HG03571 (cell line): ENCODE measurements at regions not wholly inside any gene's neighbourhood (a gene's known extent, or its start where the extent isn't known, plus 50 kb on each side); places are given as distances from the start of the nearest gene placed in this dataset.
"Not testable (repeated sequence)": the region's sequence is repeated elsewhere in the genome, so short reads cannot be mapped to it uniquely, and the experiment has no call there.

Experiments used
- ATAC-seq: cut with Tn5 transposase; IDR thresholded peaks from one replicate; pipeline ENCODE4 v1.9.1; 2021; ENCODE audit not compliant: unreplicated experiment

DNA sequence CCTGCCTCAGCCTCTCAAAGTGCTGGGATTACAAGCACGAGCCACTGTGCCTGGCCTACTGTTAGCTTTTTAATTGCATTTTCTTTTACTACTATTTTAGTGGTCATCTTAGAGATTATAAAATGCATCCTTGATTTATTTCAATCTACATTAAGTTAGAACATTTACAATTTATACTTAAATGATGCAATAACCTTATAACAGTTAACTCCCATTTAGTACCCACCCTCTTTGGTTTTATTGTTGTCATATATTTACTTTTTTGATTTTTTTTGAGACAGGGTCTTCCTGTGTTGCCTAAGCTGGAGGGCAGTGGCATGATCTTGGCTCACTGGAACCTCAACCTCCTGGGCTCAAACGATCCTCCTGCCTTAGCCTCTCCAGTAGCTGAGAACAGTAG lies 77.3 kb downstream of the PPCDC start:
- no peak for ATAC-seq

DNA sequence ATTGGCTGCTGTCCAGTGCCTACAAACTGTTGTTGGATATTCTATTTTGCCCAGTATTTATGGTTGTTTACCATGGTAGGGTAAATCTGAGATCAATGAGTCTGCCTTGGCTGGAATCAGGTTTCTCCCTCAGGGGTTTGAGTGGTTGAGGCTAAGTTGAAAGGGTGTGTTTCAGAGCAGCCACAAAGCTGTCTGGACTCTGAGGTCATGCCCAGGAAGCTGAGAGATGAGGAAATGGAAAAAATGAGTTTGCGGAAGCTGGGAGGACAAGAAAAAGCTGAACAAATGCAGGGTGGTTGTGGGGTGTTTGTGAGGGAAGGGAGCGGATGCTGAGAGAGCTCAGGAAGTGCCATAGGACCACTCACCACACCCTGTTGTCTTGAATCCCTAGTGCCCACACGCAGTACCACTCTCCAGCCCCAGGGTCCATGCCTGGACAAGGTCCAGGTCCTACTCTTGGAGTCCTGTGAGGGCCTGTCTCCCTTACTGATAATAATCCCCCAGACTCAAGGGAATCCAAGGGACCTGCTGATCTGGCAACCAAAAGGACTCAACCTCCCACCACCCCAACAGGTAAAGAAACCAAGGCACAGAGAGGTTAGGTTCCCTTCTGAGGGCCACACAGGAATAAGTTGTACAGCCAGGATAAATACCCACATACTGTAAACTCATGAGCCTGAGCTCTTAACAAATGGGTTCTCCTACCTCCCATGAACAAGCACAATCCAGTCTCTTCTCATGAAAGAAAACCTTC lies 81.6 kb downstream of the PPCDC start:
- peak; percentile 40 for ATAC-seq

DNA sequence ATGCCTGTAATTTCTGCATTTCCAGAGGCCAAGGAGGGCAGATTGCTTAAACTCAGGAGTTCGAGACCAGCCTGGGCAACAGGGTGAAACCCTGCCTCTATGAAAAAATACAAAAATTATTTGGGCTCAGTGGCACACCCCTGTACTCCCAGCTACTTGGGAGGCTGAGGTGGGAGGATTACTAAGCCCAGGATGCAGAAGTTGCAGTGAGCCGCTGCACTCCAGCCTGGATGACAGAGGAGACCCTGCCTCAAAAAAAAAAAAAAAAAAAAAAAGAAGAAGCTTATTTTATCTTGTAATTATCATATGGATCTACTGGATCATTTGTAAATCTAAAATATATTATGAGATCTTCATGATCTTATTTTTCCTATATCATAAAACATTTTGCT lies 84.1 kb downstream of the PPCDC start:
- ATAC-seq, result no peak

DNA sequence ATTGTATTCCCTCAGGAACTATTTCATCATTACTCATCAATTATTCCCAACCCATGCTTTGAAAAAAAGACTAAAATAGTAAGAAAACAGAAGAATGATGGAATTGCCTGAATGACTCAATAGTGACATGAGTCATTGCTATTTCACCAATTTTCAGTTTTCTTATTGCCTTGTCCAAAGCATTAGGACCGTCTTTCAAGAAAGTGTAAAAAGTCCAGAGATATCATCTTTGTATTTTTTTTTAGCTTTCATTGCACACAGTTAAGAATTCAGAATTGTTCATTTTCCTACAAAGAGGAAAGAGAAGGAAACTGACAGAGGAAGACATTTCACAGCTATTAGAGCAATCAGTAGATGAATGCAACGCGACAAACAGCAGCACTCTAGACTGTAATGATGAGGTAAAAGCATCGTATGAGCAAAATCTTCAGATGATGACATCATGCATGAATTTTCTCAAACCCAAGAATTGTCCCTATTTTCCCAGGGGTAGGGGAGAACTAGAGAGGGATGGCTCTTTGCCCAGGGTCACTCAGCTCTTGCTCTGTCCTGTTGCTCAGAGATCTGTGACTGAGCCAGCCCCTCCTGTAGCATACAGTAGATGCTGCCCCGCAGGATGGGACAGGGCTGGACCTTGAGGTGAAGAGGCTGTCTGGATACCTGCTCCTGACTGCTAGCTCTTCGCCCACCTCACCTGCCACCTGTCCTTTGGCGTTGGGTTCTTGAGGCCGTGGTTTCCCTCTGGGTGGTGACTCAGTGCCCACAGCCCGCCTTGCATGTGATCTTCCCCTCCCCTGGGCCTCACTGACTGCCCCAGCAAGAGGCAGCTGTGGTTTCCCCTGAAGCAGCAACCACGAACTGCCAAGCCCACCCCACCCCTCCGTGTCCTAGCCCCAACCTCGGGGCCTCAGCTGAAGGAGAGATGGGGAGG lies 84.8 kb downstream of the PPCDC start:
- ATAC-seq, result no peak

DNA sequence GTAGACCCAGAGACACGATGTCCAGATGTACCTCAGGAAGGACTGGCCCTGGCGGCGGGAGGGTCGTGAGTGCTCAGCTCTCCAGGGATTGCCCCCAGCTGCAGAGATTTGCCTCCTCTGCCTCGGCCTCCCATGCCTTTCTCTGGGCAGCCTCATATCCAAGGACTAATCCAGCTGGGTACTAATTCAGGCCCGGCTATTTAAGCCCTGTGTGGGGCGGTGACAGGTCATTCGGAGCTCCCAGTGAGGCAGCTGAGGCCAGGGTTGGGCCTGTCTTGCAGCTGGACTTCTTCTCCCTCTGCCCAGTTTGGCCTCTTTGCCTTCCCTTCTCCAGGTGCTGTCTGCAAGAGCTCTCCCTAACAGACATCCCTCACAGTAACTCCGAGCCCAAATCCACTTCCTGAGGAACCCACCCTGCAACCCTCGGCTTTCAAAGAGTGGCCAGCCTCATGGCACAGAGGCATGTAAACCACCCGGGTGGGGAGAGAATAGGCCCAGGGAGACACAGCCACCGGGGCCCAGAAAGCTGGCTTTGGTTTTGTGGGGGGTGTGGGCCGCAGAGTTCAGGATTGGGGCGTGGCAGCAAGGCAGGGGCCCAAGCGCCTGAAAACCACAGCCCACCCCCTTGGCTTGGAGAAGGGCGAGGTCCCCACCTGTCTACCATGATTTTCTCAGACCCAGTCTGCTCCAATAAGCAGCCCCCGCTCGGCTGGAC lies 85.8 kb downstream of the PPCDC start:
- no peak for ATAC-seq

DNA sequence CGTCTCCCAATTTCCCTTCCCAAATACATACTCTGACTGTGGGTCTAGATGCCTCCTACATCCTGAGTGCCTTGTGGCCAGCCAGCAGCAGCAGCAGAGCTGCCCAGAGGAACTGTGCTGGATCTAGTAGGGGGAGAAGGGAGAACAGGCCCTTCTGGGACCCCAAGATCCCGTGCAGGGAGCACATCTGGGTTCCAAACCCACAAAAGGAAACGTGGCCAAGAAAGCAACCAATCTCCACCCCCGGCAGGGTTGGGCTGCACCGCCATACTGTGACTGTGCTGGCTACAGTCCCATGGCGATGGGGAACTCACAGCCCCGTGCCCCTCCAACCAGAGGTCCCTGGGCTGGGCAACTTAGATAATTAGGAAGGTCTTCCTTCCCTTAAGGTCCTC lies 86.3 kb downstream of the PPCDC start:
- ATAC-seq, result no peak

DNA sequence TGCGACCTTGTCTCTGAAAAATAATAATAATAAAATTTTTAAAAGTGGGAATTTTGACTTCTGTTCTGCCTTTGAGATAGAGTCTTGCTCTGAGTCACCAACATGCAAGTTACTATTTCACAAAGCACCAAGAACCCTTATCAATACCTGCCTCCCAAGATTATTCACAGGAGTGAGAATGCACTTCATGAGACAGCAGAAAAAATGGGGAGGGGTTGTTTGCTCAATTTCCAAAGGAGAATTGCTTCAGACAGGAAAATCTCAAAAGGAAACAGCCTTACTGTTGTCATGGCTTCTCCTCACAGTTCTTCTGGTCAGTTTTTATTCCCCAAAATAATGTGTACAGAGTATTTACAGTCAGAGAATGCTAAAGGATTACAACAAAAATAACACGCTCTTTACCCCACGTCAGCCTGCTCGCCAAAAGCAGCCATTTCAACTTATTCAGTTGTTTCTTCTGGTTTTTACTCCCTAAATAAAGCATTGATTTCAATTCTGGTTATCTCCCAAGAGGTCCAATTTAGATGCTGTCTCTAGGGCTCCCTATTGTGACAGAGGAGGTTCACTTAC lies 89.0 kb downstream of the PPCDC start:
- ATAC-seq, result no peak

DNA sequence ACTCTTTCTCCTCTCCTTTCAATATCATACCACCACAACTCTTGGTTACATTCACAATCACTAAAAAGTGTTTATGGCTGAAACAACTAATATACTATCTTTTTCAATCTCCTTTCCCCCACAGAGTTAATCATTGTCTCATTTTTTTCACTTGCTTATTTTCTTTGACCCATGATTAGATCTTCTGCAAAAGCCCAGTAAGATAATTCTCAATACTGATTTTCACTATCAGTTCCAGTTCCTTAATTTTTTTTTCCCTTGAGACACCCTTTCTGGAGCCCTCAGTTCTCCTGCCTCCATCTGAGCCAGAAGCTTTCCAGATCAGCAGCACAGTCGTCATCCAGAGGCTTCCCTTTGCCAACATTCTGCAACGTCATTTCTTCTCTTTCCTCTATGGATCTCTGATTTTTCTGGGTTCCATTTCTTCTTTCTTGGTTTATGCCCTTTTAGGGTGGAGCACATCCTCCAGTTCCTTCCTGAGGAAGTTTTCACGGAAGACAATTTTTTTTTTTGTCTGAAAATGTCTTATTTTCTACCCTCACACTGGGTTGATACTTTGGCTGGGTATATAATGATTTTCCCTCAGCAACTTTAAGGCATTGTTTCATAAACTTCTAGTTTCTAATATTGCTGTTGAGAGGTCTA lies 88.7 kb upstream of the C15orf39 start:
- ATAC-seq, result peak; percentile 66

DNA sequence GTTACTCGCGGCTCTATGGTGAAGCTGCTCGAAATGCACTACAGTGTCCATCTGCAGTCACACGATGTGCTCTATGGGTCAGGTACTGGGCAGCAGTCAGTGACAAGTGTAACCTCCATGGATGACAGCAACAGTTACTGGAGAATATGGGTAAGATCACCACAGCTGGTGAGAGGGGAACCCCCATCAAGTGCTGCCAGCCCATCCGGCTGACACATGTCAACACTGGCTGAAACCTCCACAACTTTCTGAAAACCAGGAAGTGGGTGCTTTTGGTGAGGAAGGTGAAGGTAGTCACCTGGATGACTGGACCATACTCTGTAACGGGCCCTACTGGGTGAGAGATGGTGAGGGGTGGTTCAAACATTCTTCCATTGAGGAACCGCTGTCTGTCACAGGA lies 87.4 kb upstream of the C15orf39 start:
- no peak for ATAC-seq

DNA sequence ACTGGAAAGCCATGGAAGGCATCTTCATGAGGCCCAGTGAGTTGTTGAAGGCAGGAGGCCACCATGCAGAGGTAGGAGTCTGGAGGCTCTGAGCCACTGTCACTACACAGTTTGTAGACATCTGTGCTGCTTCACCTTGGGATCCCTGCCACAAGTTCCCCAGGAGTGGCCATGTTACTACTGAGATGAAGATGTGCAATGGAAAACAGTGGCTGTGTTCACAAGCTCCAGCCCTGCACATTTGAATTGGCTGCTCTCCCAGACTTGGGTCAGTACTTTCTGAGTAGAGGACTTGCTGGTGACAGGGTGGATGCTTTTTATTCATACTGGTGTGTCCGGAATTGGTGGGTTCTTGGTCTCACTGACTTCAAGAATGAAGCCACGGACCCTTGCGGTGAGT lies 86.9 kb upstream of the C15orf39 start:
- ATAC-seq, result no peak

DNA sequence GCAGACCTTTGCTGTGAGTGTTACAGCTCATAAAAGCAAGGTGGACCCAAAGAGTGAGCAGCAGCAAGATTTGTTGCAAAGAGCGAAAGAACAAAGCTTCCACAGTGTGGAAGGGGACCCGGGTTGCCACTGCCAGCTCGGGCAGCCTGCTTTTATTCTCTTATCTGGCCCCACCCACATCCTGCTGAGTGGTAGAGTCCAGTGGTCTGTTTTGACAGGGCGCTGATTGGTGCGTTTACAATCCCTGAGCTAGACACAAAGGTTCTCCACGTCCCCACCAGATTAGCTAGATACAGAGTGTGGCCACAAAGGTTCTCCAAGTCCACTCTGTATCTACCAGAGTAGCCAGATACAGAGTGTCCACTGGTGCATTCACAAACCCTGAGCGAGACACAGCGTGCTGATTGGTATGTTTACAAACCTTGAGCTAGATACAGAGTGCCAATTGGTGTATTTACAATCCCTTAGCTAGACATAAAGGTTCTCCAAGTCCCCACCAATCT lies 86.2 kb upstream of the C15orf39 start:
- ATAC-seq, result not testable (repeated sequence)

DNA sequence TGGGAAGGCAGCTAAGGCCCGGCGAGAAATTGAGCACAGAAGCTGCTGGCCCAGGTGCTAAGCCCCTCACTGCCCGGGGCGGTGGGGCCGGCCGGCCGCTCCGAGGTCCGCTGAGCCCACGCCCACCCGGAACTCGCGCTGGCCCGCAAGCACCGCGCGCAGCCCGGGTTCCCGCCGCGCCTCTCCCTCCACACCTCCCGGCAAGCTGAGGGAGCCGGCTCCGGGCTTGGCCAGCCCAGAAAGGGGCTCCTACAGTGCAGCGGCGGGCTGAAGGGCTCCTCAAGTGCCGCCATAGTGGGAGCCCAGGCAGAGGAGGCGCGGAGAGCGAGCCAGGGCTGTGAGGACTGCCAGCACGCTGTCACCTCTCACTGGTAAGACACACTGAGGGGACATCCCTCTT lies 85.5 kb upstream of the C15orf39 start:
- not testable (repeated sequence) for ATAC-seq

DNA sequence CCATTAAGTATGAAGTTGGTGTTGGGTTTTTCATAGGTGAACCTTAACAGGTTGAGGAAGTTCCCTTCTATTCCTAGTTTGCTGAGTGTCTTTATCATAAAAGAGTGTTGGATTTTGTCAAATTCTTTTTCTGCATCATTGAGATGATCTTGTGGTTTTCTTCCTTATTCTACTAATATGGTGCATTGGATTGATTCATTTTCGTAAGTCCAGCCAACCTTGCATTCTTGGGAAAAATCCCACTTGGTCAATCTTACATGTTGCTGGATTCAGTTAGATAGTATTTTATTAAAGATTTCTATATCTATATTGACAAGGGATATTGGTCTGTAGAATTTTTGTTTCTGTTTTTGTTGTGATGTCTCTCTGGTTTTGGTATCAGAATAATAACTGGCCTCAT lies 83.7 kb upstream of the C15orf39 start:
- no peak for ATAC-seq

DNA sequence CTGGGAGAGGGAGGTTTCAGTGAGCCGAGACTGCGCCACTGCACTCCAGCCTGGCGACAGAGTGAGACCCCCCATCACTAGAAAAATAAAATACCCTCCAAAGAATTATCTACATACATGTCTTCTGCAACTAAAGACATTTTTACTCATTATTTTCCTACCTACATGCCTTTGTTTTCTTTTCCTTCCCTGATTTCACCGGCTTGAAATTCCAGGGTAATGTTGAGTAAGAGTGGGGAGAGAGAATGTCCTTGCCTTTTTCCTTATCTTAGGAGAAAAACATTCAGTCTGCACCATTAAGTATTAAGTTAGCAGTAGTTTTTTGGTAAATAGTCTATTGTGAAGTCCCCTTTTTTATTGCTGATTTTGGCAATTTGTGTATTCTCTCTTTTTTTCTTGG lies 82.4 kb upstream of the C15orf39 start:
- not testable (repeated sequence) for ATAC-seq

DNA sequence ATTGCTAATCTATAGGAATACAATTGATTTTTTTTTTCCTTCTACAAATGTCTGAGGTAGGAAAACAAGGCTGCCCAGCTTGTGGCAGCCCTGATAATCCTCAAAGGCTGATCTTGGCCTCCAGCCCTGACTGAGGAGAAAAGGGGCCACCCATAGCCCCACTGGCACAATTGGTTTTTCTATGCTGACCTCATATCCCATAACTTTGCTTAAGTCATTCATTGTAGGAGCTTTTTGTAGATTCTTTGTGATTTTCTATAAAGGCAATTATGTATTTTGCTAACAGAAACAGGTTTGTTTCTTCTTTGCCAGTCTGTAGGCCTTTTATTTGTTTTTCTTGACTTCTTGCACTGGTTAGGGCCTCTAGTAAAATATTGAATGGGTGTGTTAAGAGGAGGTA lies 80.2 kb upstream of the C15orf39 start:
- ATAC-seq, result no peak

DNA sequence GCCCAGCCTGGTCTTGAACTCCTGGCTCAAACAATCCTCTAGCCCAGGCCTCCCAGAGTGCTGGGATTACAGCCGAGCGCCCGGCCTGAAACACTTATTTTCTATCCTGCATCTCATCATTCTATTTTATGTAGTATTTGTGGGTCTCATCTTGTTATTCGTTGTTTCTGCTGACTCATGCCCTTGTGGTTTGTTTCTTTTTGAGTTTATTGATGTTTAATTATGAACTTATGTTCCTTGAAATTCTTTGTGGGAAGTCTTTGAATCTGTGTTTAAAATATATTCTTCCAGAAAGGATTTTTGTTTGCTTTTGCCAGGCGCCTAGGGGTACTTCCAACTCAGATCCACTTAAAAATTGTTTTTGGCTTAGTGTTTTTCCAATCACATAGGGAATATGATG lies 78.3 kb upstream of the C15orf39 start:
- no peak for ATAC-seq

DNA sequence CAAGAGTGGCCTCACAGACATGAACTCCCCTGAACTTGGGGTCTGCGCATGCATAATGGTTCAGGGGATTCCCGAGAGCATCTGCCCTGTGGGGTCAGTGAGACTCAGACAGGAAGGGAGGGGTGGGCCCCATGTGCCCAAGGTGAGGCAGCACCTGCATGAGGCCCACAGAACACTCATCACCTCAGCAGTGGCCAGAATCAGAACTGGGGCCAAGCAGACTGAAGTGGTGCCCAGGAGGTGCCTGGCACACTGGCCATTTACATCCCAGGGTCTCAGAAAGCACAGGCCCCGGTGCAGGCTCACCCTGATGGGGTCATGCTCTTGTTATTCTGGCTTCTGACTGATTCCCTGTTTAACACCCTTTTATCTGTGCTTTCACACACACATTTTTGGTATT lies 77.4 kb upstream of the C15orf39 start:
- ATAC-seq, result not testable (repeated sequence)

DNA sequence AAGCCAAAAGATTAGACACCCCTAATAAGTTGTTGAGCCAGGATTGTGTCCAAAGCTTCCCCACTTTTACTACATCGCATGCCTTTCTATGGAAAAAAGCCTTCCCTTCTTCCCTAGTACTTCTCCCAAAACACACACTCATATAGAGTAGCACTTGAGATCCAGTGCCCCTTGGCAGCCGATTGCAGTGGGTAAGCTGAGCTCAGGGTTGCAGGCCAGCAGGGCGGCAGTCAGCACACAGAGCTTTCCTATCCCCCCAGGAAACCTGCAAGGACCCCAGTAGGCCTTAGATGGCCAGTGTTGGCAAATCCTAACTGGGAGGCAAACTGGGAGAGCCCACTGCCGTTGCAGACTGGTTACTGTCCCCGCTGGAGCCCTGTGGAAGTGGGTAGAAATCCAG lies 75.7 kb upstream of the C15orf39 start:
- no peak for ATAC-seq

DNA sequence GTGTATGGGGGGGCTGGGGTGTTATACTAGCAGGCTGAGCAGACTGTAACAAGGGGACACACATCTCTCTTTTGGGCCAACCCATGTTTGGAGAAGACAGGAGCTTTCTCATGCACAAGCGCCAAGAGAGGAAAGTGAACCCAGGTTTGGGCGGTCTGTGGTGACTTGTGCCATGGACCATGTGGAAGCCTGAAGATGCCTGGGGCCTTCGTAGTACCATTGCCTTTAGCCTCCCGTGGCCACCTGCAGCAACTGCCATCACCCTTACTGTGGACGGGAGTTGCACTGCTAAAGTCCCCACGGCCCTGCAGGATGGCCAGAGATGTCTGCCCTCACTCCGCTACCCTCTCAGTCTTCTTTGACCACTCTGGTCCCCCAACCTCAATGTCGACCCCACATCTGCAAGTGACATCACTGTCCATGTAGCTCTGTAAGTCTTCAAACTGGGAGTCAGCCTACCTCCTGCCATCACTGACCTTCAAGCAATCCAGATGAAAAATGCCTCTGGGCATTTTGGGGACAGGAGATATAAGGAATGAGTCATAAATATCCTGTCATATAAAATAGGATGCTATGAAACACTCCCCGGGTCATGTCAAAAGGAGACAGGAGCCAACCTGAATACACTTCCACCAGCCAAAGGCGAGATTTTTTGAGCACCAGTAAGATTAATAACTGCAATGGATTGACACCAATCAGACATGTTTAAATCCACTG lies 74.7 kb upstream of the C15orf39 start:
- ATAC-seq, result no peak

DNA sequence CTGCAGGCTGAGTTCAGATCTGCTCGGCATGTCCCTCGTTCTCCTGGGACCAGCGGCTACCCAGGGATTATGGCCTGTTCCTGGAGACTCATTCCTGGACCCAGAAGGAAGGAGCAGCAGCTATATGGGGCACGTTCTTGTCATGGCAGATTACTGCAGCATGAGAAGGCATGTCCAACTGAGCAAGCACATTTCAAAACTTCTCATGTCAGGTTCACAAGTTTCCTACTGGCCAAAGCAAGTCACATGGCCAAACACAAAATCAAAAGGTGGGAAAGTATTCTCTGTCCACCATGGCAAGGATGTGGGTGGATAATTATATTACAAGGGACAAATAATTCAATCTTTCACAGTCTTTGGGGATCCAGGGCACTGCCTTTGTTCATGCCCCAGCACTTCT lies 71.9 kb upstream of the C15orf39 start:
- no peak for ATAC-seq
